Uterus (tissue), 2 donors: ENCODE measurements at regions not wholly inside any gene's neighbourhood (a gene's known extent, or its start where the extent isn't known, plus 50 kb on each side); places are given as distances from the start of the nearest gene placed in this dataset.

ENCODE experiments used
- CTCF ChIP-seq, 4 experiments: fragments of 200-600 bp in 2 of 4; fragments of 450-650 bp in 2 of 4; sonication (generic) in 2 of 4; IDR thresholded peaks; one replicate each; pipeline ENCODE4 v1.5.1; 2016 to 2019; ENCODE audit warnings: antibody characterized with exemption in 4 of 4, mild to moderate bottlenecking in 2 of 4, moderate library complexity in 1 of 4
- POLR2A ChIP-seq, 2 donors: fragments of 450-650 bp; IDR thresholded peaks; one replicate each; pipeline ENCODE4 v1.6.1; 2016; ENCODE audit warnings: antibody characterized with exemption in 2 of 2, mild to moderate bottlenecking in 1 of 2, moderate library complexity in 1 of 2

- no peak for TF ChIP-seq POLR2A (IDR thresholded peaks at IDR 0.05)
- TF ChIP-seq CTCF (IDR thresholded peaks at IDR 0.05), result no peak
These were observed 452.0 kb downstream of the MFSD1 start for GRCh38 chr3:159253860-159254259.
